ENCODE measurements at regions not wholly inside any gene's neighbourhood (a gene's known extent, or its start where the extent isn't known, plus 50 kb on each side); places are given as distances from the start of the nearest gene placed in this dataset.

DNA sequence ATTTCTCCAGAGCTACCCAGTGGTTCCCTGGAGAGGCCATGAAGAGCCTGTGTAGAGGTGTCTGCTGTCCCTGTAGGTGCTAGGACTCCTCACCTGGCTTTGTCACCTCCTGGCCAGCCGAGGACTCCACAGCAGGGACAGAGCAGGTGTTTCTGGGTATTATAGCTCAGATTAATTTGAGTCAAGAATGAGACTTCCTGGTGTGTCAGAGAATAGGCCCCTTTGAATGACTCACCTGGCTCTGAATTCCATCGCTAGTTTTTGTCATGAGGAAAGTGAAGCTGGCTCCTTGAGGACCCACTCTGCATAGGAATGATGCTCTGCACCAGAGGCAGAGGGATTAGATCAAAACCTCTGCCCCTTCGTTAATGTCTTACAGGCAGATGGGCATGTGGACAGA is 167.5 kb upstream of the TOPAZ1 start:
- Histone ChIP-seq H3K4me3 (ENCODE audit: low read depth in 2 of 2, low read length in 1 of 2) (no peak overlapping the region), H3K27me3 (ENCODE audit: insufficient read depth) (no peaks in the 10 kb centered on the region), H2AFZ (ENCODE audit: low read depth) (no peak overlapping the region), H4K20me1 (ENCODE audit: insufficient read depth) (peaks cover 10% of the 10 kb centered on the region; the same call in 1 of the 2 replicates), H3K36me3 (replicated peaks in 1 of 2; ENCODE audit: control insufficient read depth in 1 of 2, insufficient read depth in 2 of 2, low read length in 1 of 2) (no peaks in the 10 kb centered on the region), H3K79me2 (ENCODE audit: insufficient read depth) (no peaks in the 10 kb centered on the region; the same call in 1 of the 2 replicates), H3K4me1 (ENCODE audit: control insufficient read depth in 1 of 2, insufficient read depth in 2 of 2, low read depth in 1 of 2, low read length in 1 of 2) (peaks cover 3 to 21% of the 10 kb centered on the region in 2 experiments; a peak in 3 of 4 replicates), H3K27ac (ENCODE audit: low read depth in 2 of 2, low read length in 1 of 2) (no peak overlapping the region), H3K9me2 (no peaks in the 10 kb centered on the region), H3K9me3 (no peaks in the 10 kb centered on the region), H3K9ac (no peak overlapping the region), H3F3A (replicated peaks; ENCODE audit: insufficient read depth) (no peaks in the 10 kb centered on the region), H3K4me2 (no peak overlapping the region)
- 78% methylated on average over 3 of the region's 3 CpGs for WGBS (ENCODE audit: low lambda C conversion rate)
- DNase-seq, result no peak
- ChIA-PET CTCF (no interaction called here), POLR2A (no interaction called here)
- peak; percentile 5; the same call in 1 of the 2 replicates for TF ChIP-seq FOSL2 (IDR thresholded peaks at IDR 0.05; ENCODE audit: borderline replicate concordance, low read depth)
- TF ChIP-seq MEF2A (IDR thresholded peaks at IDR 0.05; ENCODE audit: borderline replicate concordance, low read depth), result no peak

DNA sequence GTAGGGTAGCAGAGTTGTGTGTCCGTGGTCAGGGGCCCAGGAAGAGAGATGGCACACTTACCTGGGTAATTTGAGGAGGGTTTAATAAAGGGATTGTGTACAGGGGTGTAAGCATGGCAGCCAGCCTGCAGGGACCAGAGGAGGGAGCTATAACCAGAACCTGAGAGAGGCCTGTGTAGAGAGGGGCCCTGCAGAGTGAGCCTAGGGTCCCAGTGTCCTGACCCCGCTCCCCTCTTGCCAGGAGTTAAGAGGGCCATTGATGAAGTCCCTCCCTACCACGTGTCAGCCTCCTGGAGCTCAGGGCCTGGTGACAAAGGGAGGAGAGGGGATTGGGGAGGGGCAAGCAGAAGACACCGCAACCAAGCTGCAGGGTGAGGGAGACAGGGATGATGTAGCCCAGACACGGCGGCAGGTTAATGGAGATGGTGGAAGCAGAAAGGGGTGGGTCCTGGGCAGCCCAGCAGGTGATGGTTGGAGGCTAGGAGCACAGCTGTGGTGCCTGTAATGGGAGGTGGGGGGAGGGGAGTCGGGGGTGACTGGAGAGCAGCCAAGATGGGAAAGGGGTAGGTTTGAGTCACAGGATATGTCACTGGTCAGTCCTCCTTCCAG is 165.4 kb upstream of the TOPAZ1 start:
- no peak overlapping the region for H3K9ac ChIP-seq
- no peaks in the 10 kb centered on the region for H3K27me3 ChIP-seq (ENCODE audit: insufficient read depth)
- POLR2A ChIA-PET, result no interaction called here
- H4K20me1 ChIP-seq (ENCODE audit: insufficient read depth), result peaks cover 10% of the 10 kb centered on the region; the same call in 1 of the 2 replicates
- H3K36me3 ChIP-seq (replicated peaks in 1 of 2; ENCODE audit: control insufficient read depth in 1 of 2, insufficient read depth in 2 of 2, low read length in 1 of 2), result no peaks in the 10 kb centered on the region
- no peaks in the 10 kb centered on the region for H3K9me2 ChIP-seq
- H3K79me2 ChIP-seq (ENCODE audit: insufficient read depth), result no peaks in the 10 kb centered on the region; the same call in 1 of the 2 replicates
- TF ChIP-seq FOXJ3 (CRISPR knock-in tag; IDR thresholded peaks at IDR 0.05) (no peak), NFIC (IDR thresholded peaks at IDR 0.05; ENCODE audit: borderline replicate concordance) (peak; percentile 34; the same call in 1 of the 2 replicates)
- WGBS (ENCODE audit: low lambda C conversion rate), result 83% methylated on average over 7 of the region's 7 CpGs
- no peak overlapping the region for H3K4me3 ChIP-seq (ENCODE audit: low read depth in 2 of 2, low read length in 1 of 2)
- CTCF ChIA-PET, result interaction anchor here (0.8 to 2.0 kb wide), 5 partner anchors 8 to 307 kb away, joined by 3 to 8 read pairs (median 4); no protein-coding TSS in a partner anchor
- no peaks in the 10 kb centered on the region for H3F3A ChIP-seq (replicated peaks; ENCODE audit: insufficient read depth)
- no peak overlapping the region for H3K27ac ChIP-seq (ENCODE audit: low read depth in 2 of 2, low read length in 1 of 2)
- no peaks in the 10 kb centered on the region for H3K9me3 ChIP-seq
- H3K4me1 ChIP-seq (ENCODE audit: control insufficient read depth in 1 of 2, insufficient read depth in 2 of 2, low read depth in 1 of 2, low read length in 1 of 2), result peaks cover 3 to 29% of the 10 kb centered on the region in 2 experiments; a peak in 3 of 4 replicates
- no peak overlapping the region for H2AFZ ChIP-seq (ENCODE audit: low read depth)
- no peak for DNase-seq
- no peak overlapping the region for H3K4me2 ChIP-seq

GRCh38 chr3:44077267-44077666 is 164.4 kb upstream of the TOPAZ1 start:
- peak; percentile 30 for DNase-seq
- H3K9ac ChIP-seq, result no peak overlapping the region
- H3K36me3 ChIP-seq (replicated peaks in 1 of 2; ENCODE audit: control insufficient read depth in 1 of 2, insufficient read depth in 2 of 2, low read length in 1 of 2), result no peaks in the 10 kb centered on the region
- H3F3A ChIP-seq (replicated peaks; ENCODE audit: insufficient read depth), result no peaks in the 10 kb centered on the region
- H2AFZ ChIP-seq (ENCODE audit: low read depth), result no peak overlapping the region
- no peaks in the 10 kb centered on the region for H3K9me2 ChIP-seq
- no peaks in the 10 kb centered on the region for H3K9me3 ChIP-seq
- no peaks in the 10 kb centered on the region; the same call in 1 of the 2 replicates for H3K79me2 ChIP-seq (ENCODE audit: insufficient read depth)
- H3K4me1 ChIP-seq (ENCODE audit: control insufficient read depth in 1 of 2, insufficient read depth in 2 of 2, low read depth in 1 of 2, low read length in 1 of 2), result peaks cover 3 to 29% of the 10 kb centered on the region in 2 experiments; a peak in 3 of 4 replicates
- peaks cover 10% of the 10 kb centered on the region; the same call in 1 of the 2 replicates for H4K20me1 ChIP-seq (ENCODE audit: insufficient read depth)
- POLR2A ChIA-PET, result no interaction called here
- H3K4me3 ChIP-seq (ENCODE audit: low read depth in 2 of 2, low read length in 1 of 2), result no peak overlapping the region
- TF ChIP-seq, protein P1, sequence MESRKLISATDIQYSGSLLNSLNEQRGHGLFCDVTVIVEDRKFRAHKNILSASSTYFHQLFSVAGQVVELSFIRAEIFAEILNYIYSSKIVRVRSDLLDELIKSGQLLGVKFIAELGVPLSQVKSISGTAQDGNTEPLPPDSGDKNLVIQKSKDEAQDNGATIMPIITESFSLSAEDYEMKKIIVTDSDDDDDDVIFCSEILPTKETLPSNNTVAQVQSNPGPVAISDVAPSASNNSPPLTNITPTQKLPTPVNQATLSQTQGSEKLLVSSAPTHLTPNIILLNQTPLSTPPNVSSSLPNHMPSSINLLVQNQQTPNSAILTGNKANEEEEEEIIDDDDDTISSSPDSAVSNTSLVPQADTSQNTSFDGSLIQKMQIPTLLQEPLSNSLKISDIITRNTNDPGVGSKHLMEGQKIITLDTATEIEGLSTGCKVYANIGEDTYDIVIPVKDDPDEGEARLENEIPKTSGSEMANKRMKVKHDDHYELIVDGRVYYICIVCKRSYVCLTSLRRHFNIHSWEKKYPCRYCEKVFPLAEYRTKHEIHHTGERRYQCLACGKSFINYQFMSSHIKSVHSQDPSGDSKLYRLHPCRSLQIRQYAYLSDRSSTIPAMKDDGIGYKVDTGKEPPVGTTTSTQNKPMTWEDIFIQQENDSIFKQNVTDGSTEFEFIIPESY (IDR thresholded peaks at IDR 0.05; ENCODE audit: borderline replicate concordance, low read depth), result no peak
- TF ChIP-seq IRF3 (IDR thresholded peaks at IDR 0.05; ENCODE audit: low read depth, low read length) (no peak), RFX5 (IDR thresholded peaks at IDR 0.05; ENCODE audit: low read length) (no peak), SMC3 (IDR thresholded peaks at IDR 0.05; ENCODE audit: low read depth, low read length) (peak; percentile 44), RAD21 (IDR thresholded peaks at IDR 0.05; ENCODE audit: low read length) (peak; percentile 57)
- no peak overlapping the region for H3K4me2 ChIP-seq
- 89% methylated on average over 4 of the region's 5 CpGs for WGBS (ENCODE audit: low lambda C conversion rate)
- no peak overlapping the region for H3K27ac ChIP-seq (ENCODE audit: low read depth in 2 of 2, low read length in 1 of 2)
- CTCF ChIA-PET, result interaction anchor here (1.0 to 2.0 kb wide), 6 partner anchors 9 to 308 kb away, joined by 3 to 8 read pairs (median 4); no protein-coding TSS in a partner anchor
- no peaks in the 10 kb centered on the region for H3K27me3 ChIP-seq (ENCODE audit: insufficient read depth)
